ENCODE measurements at regions not wholly inside any gene's neighbourhood (a gene's known extent, or its start where the extent isn't known, plus 50 kb on each side); places are given as distances from the start of the nearest gene placed in this dataset.

DNA sequence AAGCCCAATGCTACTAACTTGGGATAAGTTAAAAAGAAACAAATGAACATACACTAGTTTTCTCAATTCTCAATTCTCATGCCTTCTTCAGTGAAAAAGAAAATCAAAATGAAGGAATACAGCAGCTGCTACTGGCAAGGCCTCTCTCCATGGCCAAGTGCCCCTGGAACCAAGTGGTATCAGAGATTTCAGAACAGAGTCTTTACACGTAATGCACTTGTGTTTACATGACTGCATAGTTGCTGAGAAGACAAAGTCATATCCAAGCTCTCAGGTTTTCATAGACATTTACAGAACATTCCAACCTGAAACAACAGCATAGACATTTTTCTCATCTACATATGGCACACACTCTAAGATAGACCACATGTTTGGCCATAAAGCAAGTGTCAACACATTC is 789.9 kb downstream of the CBLN2 start:
- DNase-seq (ENCODE audit: low read depth in 2 of 2), result no peak

DNA sequence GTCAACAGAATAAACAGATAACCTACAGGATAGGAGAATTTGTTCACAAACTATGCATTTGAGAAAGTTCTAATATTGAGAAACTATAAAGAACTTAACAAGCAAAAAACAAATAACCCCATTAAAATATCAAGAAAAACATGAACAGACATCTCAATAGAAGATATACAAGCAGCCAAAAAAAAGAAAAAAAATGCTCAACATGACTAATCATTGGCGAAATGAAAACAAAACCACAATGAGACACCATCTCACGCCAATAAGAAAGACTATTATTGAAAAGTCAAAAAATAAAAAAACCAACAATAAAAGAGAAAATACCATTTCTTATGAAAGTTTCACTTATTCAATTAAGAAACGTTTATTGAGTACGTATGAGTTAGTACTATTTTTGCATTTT is 800.5 kb downstream of the CBLN2 start:
- DNase-seq (ENCODE audit: low read depth in 2 of 2), result no peak

DNA sequence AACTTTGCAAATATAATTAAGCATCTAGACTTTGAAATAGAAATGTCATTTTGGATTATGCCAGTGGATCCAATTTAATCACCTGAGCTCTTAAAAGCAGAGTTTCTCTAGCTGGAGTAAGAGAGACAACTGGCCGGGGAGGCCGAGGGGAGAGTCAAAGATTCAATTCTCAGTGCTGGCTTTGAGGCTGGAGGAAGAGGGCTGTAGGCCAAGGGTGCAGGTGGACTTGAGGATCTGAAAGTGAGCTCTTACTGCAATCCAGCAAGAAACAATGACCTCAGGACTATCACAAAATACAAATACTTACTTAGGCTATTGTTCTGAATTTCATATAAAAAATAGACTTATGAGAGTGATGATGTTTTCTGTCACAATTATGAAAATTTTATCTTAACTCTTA is 814.5 kb downstream of the CBLN2 start:
- no peak for DNase-seq (ENCODE audit: low read depth in 2 of 2)

- DNase-seq (ENCODE audit: low read depth in 2 of 2), result no peak
These were observed 816.2 kb downstream of the CBLN2 start for GRCh38 chr18:71727909-71728308.

DNA sequence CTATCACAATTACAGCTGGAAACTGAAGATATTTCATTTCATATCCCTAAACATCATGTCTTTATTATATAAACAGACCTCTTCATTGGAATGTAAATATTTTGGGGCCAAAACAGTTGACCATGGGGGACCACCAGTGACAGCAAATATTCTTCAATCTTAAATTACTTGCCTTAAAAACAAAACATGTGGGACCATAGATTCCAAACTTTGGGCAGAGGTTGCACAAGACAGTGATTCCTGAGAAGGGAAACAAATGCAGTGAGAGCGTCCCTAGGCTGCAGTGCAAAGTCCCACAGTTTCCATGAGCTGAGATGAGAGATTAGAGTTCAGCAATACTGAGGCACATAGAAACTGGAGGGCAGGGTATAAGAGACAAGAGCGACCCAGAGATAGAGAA is 818.9 kb downstream of the CBLN2 start:
- DNase-seq (ENCODE audit: low read depth in 2 of 2), result no peak

DNA sequence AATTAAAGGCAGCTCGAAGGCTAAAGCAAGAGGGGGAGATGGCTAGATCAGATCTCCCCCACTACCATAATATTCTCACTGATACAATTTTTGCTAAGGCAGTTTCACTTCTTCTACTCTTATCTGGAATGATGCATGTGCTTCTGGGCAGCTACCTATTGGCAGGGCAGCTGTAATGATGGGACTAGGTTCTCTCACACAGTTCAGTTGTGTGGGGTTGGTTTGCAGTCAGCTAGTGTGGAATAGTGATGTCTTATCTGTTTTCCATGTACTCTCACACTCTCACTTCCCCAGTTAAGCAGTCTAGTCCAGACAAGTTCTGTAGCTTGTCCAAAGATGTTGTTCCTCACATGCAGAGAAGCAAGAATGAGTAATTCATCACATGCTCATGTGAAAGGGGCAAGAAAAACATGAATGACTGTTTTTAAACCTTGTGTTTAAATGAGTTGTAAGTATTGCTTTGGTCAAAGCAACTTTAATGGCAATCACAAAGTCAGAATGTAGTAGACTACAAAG is 836.1 kb downstream of the CBLN2 start:
- DNase-seq (ENCODE audit: low read depth in 2 of 2), result no peak

- no peak for DNase-seq (ENCODE audit: low read depth in 2 of 2)
These were observed 836.7 kb downstream of the CBLN2 start for GRCh38 chr18:71707400-71707799.

- no peak for DNase-seq (ENCODE audit: low read depth in 2 of 2)
These were observed 854.6 kb downstream of the CBLN2 start for GRCh38 chr18:71689416-71690160.

DNA sequence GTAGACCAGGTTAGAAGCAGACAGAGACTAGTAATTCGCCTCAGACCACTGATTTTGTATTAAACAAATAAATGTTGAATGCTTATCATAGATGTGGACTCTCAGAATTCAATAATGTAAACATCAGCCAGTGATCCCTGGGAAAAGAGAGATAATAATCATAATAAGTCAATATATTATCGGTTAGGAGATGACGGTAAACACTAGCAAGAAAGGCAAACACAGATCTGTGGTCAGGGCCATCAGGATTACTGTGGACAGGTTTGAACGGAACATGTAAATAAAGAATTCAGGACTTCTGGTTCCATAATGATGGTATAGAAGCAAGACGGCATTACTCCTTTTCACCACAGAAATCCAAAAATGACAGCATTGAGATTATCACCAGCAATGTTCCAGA is 861.6 kb downstream of the CBLN2 start:
- no peak for DNase-seq (ENCODE audit: low read depth in 2 of 2)

GRCh38 chr18:71678144-71678543 is 866.0 kb downstream of the CBLN2 start:
- DNase-seq (ENCODE audit: low read depth in 2 of 2), result no peak

DNA sequence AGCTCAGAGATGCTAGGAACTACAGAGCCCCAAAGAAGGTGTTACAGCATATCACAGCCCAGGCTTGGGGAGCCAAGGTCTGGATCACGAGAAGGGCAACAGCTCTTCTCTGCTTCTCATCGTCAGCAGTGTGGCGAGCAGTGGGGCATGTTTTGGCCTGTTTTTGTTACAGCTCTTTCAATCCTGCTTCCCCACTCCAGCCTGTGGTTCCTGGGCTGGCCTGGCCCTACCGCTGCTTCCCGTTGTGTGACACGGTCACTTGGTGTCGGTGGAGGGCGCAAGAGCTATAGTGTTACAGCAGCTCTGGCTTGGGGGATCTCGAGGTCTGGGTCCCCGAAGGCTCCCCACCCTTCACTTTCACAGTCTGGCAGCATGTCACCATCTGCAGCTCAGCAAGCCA is 870.2 kb downstream of the CBLN2 start:
- DNase-seq (ENCODE audit: low read depth in 2 of 2), result no peak

DNA sequence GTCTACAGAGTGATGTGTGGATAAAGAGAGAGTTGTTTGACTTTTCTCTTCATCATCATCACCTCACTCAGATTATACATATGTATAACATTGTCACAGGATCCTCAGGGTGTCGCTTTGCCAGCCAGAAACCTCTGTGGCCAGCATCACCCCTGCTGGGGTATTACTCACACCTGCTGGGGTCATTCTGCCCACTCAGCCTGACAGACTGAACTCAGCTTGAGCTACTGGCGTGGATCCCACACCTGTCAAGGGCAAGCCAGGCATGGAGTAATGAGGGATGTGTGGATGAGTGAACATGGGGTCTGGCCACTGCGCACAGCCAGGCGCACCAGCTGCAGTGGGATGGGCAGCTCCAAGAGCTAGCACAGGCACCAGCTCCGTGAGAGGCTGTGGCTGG is 870.6 kb downstream of the CBLN2 start:
- DNase-seq (ENCODE audit: low read depth in 2 of 2), result no peak

DNA sequence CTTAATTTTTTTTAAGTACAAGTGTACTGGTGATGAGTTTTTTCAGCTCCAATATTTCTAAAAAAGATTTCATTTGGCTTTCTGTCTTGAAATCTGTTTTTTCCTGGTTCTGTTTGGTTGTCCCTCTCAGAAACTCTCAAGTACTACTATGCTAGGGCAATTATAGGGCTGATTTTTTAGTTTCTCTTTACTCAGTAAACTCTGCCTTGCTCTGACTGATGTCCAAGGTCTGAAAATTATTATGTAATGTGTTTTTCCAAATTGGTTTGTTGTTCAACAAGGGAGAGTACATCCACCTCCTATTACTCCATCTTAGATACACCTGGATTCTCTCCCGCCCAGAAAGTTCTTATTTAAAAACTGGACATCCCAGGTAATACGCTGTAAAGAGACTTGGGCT is 877.7 kb downstream of the CBLN2 start:
- no peak for DNase-seq (ENCODE audit: low read depth in 2 of 2)

DNA sequence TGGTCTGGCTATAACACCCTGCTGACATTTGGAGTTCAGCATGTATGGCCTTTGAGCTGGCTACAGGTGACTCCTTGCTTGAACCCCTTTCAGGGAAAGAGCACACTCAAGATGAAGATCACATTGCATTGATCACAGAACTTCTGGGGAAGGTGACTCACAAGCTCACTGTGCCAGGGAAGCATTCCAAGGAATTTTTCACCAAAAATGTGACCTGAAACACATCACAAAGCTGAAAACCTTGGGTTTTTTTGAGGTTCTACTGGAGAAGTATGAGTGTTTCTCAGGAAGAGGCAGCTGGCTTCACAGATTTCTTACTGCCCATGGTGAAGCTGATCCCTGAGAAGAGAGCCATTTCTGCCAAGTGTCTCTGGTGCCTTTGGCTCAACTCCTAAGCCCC is 879.0 kb downstream of the CBLN2 start:
- no peak for DNase-seq (ENCODE audit: low read depth in 2 of 2)

GRCh38 chr18:71643822-71644221 is 900.3 kb downstream of the CBLN2 start:
- no peak for DNase-seq (ENCODE audit: low read depth in 2 of 2)

DNA sequence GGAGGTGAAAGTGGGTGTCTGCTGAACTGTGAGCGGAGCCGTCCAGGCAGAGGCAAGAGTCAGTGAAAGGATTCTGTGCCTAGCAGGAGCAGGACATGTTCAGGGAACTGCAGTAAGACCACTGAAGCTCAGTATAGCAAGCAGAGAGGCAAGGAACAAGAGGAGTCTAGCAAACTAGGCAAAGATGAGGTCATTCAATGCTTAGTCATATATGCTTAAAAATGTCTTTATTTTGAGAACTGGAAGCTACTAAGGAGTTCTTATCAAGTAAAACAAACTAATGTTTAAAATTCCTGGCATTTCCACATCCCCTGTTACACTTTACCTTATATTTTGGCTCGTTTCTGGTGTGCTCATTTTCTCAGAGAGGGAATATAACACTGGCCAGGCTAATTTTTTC is 913.4 kb downstream of the CBLN2 start:
- DNase-seq (ENCODE audit: low read depth in 2 of 2), result no peak

GRCh38 chr18:71625556-71626090 is 918.5 kb downstream of the CBLN2 start:
- no peak for DNase-seq (ENCODE audit: low read depth in 2 of 2)

DNA sequence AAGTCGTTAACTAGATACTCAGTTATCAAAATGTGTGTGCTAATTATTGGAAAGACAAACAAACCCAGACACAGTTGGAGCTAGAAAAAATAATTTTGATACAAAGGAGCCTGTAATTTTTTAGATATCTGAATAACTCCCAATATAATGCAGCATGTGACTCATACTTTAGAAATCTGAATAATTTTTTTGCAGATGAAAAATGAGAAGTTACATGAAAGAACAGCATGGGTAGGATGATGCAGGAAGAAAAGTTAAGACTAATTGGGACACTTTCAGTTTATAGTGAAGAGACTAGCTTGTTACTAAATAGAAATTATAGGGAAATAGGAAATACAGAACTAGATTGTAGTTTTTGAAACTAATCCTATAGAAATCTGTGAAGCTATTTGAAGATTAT is 945.8 kb downstream of the CBLN2 start:
- DNase-seq (ENCODE audit: low read depth in 2 of 2), result no peak

- DNase-seq (ENCODE audit: low read depth in 2 of 2), result no peak
These were observed 946.9 kb downstream of the CBLN2 start for GRCh38 chr18:71597219-71597618.

- no peak for DNase-seq (ENCODE audit: low read depth in 2 of 2)
These were observed 960.9 kb downstream of the CBLN2 start for GRCh38 chr18:71583252-71583651.

DNA sequence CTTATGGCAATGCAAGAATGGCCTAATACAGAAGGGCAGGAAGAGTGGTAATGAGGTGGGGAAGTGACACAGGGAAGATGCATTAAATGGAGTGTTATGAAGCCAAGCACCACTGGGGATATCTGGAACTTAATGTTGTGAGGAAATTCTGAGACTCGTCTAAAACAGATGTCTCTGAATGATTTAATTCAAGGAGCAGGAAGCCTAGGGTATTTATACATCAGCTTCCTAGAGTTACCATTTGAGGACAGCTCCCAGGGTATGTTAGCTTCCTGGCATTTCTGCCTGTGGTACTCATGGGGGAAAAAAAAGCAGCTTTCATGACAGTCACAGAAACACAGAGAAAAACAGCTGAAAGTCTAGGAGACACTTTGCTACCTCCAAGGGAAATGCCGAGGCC is 989.5 kb downstream of the CBLN2 start:
- DNase-seq (ENCODE audit: low read depth in 2 of 2), result no peak

DNA sequence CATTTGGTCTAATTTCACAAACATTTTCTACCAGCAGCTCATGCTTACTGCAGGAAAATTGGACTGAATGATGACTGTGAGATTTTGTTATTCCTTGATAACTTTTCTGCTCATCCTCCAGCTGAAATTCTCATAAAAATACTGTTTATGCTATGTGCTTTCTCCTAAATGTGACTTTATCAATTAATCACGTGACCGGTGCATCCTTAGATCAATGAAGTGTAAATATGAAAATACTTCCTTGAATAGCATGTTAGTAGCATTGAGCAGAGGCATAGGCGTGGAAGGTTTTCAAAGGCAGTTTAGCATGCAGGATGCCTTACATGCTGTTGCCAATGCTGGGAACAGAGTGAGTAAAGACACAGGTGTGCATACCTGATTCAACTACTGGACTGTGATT is 1002.5 kb downstream of the CBLN2 start:
- DNase-seq (ENCODE audit: low read depth in 2 of 2), result no peak

- DNase-seq (ENCODE audit: low read depth in 2 of 2), result no peak
These were observed 1014.3 kb downstream of the CBLN2 start for GRCh38 chr18:71529703-71530303.

Data from activated CD8-positive, alpha-beta memory T cell treated with anti-CD3 and anti-CD28 coated beads for 4 hours (primary cell).